GM12891 (cell line): ENCODE measurements at regions not wholly inside any gene's neighbourhood (a gene's known extent, or its start where the extent isn't known, plus 50 kb on each side); places are given as distances from the start of the nearest gene placed in this dataset.

Experiments used
- DNase-seq: peaks from one replicate; pipeline ENCODE4 v3.0.0; 2011; ENCODE audit warnings: low spot score; ENCODE audit not compliant: insufficient read length
- FAIRE-seq: peaks from 2 replicates; lab custom pipeline; 2011; peaks lifted over from hg19 to GRCh38; lab: Jason Lieb, UNC
- PAX5 ChIP-seq: IDR thresholded peaks from 2 replicates; pipeline ENCODE4 v1.6.1; 2011; ENCODE audit warnings: low read length, moderate library complexity, mild to moderate bottlenecking; ENCODE audit not compliant: insufficient read depth, severe bottlenecking
- POLR2A ChIP-seq: IDR thresholded peaks from 2 replicates; pipeline ENCODE4 v1.6.1; 2011; ENCODE audit warnings: low read depth, low read length, control low read depth
- POLR2AphosphoS5 ChIP-seq: IDR thresholded peaks from 2 replicates; pipeline ENCODE4 v1.6.1; 2011; ENCODE audit warnings: low read depth, low read length, control low read depth
- POU2F2 ChIP-seq: IDR thresholded peaks from 2 replicates; pipeline ENCODE4 v1.6.1; 2011; ENCODE audit warnings: low read depth, mild to moderate bottlenecking, control low read depth, low read length, moderate library complexity
- SPI1 ChIP-seq: IDR thresholded peaks from 2 replicates; pipeline ENCODE4 v1.6.1; 2011; ENCODE audit warnings: low read depth, low read length, control low read depth
- TAF1 ChIP-seq: IDR thresholded peaks from 2 replicates; pipeline ENCODE4 v1.6.1; 2011; ENCODE audit warnings: low read depth, low read length, control low read depth

DNA sequence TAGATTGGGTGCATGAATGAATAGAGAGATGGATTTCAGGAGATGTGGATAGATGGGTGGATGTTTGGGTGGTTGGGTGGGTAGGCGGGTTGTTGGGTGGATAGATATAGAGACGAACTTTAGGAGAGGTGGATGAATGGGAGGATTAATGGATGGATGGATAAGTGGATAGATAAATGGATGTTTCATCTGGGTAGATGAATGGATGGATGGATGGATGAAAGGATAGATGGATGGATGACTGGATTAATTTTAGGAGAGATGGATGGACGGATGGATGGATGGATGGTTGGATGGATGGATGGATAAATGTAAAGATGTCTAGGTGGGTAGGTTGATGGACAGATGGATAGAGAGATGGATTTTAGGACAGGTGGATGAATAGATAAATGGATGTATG, 511.3 kb downstream of the MIAT start:
- FAIRE-seq: no peak
- DNase-seq: no peak
- no peak for TF ChIP-seq POLR2A
- no peak for TF ChIP-seq SPI1
- TF ChIP-seq POLR2AphosphoS5: no peak
- TF ChIP-seq POU2F2: no peak
- no peak for TF ChIP-seq PAX5
- TF ChIP-seq TAF1: no peak

- FAIRE-seq (no peak), DNase-seq (no peak)
- TF ChIP-seq POU2F2 (no peak), POLR2AphosphoS5 (no peak), POLR2A (no peak), TAF1 (no peak)
Observed at GRCh38 chr22:27170491-27170890, 513.1 kb downstream of the MIAT start.

DNA sequence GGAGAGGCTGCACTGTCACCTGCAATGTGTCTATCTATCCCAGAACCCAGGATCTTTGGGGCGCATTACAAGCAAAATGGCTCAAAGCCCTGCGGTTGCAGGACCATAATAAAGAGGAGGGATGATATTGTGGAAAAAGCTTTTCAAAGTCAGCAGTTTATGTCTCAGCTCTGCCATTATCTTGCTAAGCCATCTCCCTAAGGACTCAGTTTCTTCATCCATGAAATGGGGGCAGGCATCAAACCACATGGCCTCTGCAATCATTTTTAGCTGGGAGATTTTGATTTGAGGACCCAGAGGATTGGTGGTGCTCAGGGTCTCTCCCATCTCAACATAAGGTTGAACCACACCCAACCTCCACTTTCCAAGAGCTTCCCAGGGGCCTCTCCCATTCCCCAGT, 513.8 kb downstream of the MIAT start:
- TF ChIP-seq POU2F2 (no peak), TAF1 (no peak), POLR2AphosphoS5 (no peak), SPI1 (no peak), PAX5 (no peak), POLR2A (no peak)
- FAIRE-seq: no peak
- DNase-seq: no peak

GRCh38 chr22:27173530-27173929, 516.1 kb downstream of the MIAT start:
- DNase-seq: no peak
- TF ChIP-seq POLR2AphosphoS5 (no peak), POU2F2 (no peak)
- FAIRE-seq: no peak

- no peak for DNase-seq
- TF ChIP-seq PAX5 (no peak), TAF1 (no peak), POLR2AphosphoS5 (no peak)
- FAIRE-seq: no peak
Observed at GRCh38 chr22:27175021-27175838, 517.8 kb downstream of the MIAT start.

- TF ChIP-seq PAX5 (no peak), TAF1 (no peak), POLR2AphosphoS5 (no peak), POLR2A (no peak), SPI1 (no peak), POU2F2 (no peak)
- DNase-seq (no peak), FAIRE-seq (no peak)
Observed at GRCh38 chr22:27175974-27176373, 518.6 kb downstream of the MIAT start.

- TF ChIP-seq SPI1 (no peak), POU2F2 (no peak), POLR2AphosphoS5 (no peak), TAF1 (no peak), POLR2A (no peak), PAX5 (no peak)
- DNase-seq (no peak), FAIRE-seq (no peak)
Observed at GRCh38 chr22:27179161-27179560, 521.8 kb downstream of the MIAT start.

DNA sequence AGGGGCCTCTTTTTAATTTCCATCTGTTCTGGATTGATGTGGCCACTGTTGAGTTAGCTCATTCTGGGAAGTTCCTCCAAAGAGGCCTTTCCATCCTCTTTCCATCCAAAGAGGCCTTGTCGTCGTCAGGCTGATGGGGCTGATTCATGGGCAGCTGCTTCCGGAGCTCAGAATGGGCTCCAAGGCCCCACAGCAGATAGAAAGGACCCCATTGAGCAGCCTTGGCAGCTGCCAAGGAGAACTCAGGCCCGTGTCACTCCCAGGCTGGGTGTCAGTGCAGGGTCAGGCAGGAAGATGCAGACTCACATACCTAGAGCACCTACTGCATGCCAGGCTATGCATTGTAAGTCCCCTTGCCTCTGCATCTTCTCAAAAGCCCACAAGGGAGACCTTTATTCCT, 524.1 kb downstream of the MIAT start:
- TF ChIP-seq PAX5 (no peak), SPI1 (no peak), POLR2A (no peak), POLR2AphosphoS5 (no peak), POU2F2 (no peak), TAF1 (no peak)
- DNase-seq: no peak
- FAIRE-seq: no peak

DNA sequence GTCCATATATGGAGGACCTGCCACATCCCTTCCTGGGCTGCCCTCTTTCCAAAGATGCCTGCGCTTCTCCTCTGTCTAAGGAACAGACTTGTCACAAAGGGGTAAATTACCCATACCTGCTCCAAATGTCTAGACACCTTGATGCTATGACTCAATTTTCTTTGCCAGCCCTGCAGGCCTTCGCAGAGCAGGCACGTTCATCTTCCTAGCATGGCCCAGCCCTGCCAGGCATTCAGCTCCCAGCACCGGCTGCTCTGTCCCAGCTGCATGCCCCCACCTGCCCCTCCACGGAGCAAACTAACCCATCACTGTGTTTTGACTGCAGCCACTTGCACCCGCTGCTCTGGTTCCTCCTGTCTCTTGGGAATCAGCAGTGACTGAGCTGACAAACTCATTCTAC, 526.1 kb downstream of the MIAT start:
- DNase-seq (no peak), FAIRE-seq (no peak)
- no peak for TF ChIP-seq POU2F2

- FAIRE-seq (no peak), DNase-seq (no peak)
- TF ChIP-seq POLR2A (no peak), SPI1 (no peak), POU2F2 (no peak), TAF1 (no peak), POLR2AphosphoS5 (no peak), PAX5 (no peak)
Observed at GRCh38 chr22:27185099-27185709, 527.8 kb downstream of the MIAT start.
